SW480 (cell line): ENCODE measurements at regions not wholly inside any gene's neighbourhood (a gene's known extent, or its start where the extent isn't known, plus 50 kb on each side); places are given as distances from the start of the nearest gene placed in this dataset.

Source experiments
- DNase-seq: peaks from one replicate; pipeline ENCODE4 v3.0.0-alpha.2; 2016; ENCODE audit warnings: low spot score

GRCh38 chr13:24083141-24083540, 77.4 kb upstream of the SPATA13 start:
- DNase-seq: no peak

GRCh38 chr13:24083722-24084421, 76.6 kb upstream of the SPATA13 start:
- DNase-seq: no peak

- DNase-seq: no peak
Observed at GRCh38 chr13:24085662-24086061, 74.9 kb upstream of the SPATA13 start.

GRCh38 chr13:24086642-24087041, 73.9 kb upstream of the SPATA13 start:
- no peak for DNase-seq

GRCh38 chr13:24087605-24088225, 72.8 kb upstream of the SPATA13 start:
- DNase-seq: peak; percentile 65

GRCh38 chr13:24090049-24090448, 70.5 kb upstream of the SPATA13 start:
- no peak for DNase-seq

GRCh38 chr13:24091080-24091479, 69.4 kb upstream of the SPATA13 start:
- DNase-seq: no peak

- no peak for DNase-seq
Observed at GRCh38 chr13:24092108-24092507, 68.4 kb upstream of the SPATA13 start.

- DNase-seq: no peak
Observed at GRCh38 chr13:24093047-24093446, 67.5 kb upstream of the SPATA13 start.

GRCh38 chr13:24096659-24097058, 63.9 kb upstream of the SPATA13 start:
- no peak for DNase-seq

GRCh38 chr13:24097064-24097463, 63.5 kb upstream of the SPATA13 start:
- DNase-seq: peak; percentile 92

- DNase-seq: peak; percentile 79
Observed at GRCh38 chr13:24097667-24098066, 62.9 kb upstream of the SPATA13 start.

- no peak for DNase-seq
Observed at GRCh38 chr13:24099490-24099889, 61.0 kb upstream of the SPATA13 start.

- no peak for DNase-seq
Observed at GRCh38 chr13:24100188-24100587, 60.3 kb upstream of the SPATA13 start.

GRCh38 chr13:24103782-24104372, 56.6 kb upstream of the SPATA13 start:
- no peak for DNase-seq

GRCh38 chr13:24104723-24105122, 55.8 kb upstream of the SPATA13 start:
- no peak for DNase-seq

GRCh38 chr13:24106429-24106828, 54.1 kb upstream of the SPATA13 start:
- no peak for DNase-seq

- peak; percentile 72 for DNase-seq
Observed at GRCh38 chr13:24107955-24108614, 52.4 kb upstream of the SPATA13 start.

- DNase-seq: no peak
Observed at GRCh38 chr13:24108615-24108965, 51.9 kb upstream of the SPATA13 start.

GRCh38 chr13:24110011-24110410, 50.5 kb upstream of the SPATA13 start:
- DNase-seq: no peak
